RWPE2 (cell line): ENCODE measurements at regions not wholly inside any gene's neighbourhood (a gene's known extent, or its start where the extent isn't known, plus 50 kb on each side); places are given as distances from the start of the nearest gene placed in this dataset.

Experiments used
- ATAC-seq: fragments of 200-7000 bp; cut with Tn5 transposase; 3 replicates; pipeline ENCODE4 v1.9.1; 2021; ENCODE audit warnings: low read depth
- DNase-seq: peaks from one replicate; pipeline ENCODE4 v3.0.0-alpha.2; 2020; ENCODE audit warnings: low spot score
- H3K27ac ChIP-seq: fragments of 450-650 bp; 2 replicates; pipeline ENCODE4 v1.5.1; 2017; ENCODE audit warnings: mild to moderate bottlenecking; ENCODE audit not compliant: poor library complexity, severe bottlenecking
- H3K27me3 ChIP-seq: fragments of 250-450 bp; sonication (Bioruptor Pico); 2 replicates; pipeline ENCODE4 v1.5.1; 2021; ENCODE audit warnings: mild to moderate bottlenecking, moderate library complexity; ENCODE audit not compliant: insufficient read depth, poor library complexity, severe bottlenecking
- H3K36me3 ChIP-seq: fragments of 250-450 bp; sonication (Bioruptor Pico); 2 replicates; pipeline ENCODE4 v1.5.1; 2020; ENCODE audit warnings: low read depth, mild to moderate bottlenecking, moderate library complexity
- H3K4me1 ChIP-seq: fragments of 250-450 bp; sonication (Bioruptor Pico); 2 replicates; pipeline ENCODE4 v1.5.1; 2021; ENCODE audit warnings: mild to moderate bottlenecking, moderate library complexity; ENCODE audit not compliant: insufficient read depth, poor library complexity, severe bottlenecking
- H3K4me3 ChIP-seq: fragments of 250-450 bp; sonication (Bioruptor Pico); 2 replicates; pipeline ENCODE4 v1.5.1; 2021; ENCODE audit warnings: mild to moderate bottlenecking, moderate library complexity; ENCODE audit not compliant: severe bottlenecking
- H3K9me3 ChIP-seq: fragments of 250-450 bp; sonication (Bioruptor Pico); 2 replicates; pipeline ENCODE4 v1.5.1; 2021; ENCODE audit warnings: mild to moderate bottlenecking, moderate library complexity; ENCODE audit not compliant: severe bottlenecking
- CTCF ChIP-seq: fragments of 450-650 bp; IDR thresholded peaks from one replicate; pipeline ENCODE4 v1.5.1; 2017; ENCODE audit warnings: mild to moderate bottlenecking, moderate library complexity; ENCODE audit not compliant: poor library complexity, severe bottlenecking

GRCh38 chr1:238779716-238780115, 606.7 kb upstream of the CHRM3 start:
- ATAC-seq, result no peak
- DNase-seq, result no peak
- TF ChIP-seq CTCF, result no peak

GRCh38 chr1:238778113-238778512, 608.3 kb upstream of the CHRM3 start:
- Histone ChIP-seq H3K4me1 (no peaks in the 10 kb centered on the region), H3K4me3 (no peak overlapping the region), H3K27ac (no peak overlapping the region), H3K36me3 (no peaks in the 10 kb centered on the region), H3K9me3 (no peaks in the 10 kb centered on the region), H3K27me3 (no peaks in the 10 kb centered on the region)
- ATAC-seq (no peak), DNase-seq (no peak)
- no peak for TF ChIP-seq CTCF

More at GRCh38 chr1:238779716-238780115, 606.7 kb upstream of the CHRM3 start:
- Histone ChIP-seq H3K4me3 (no peak overlapping the region), H3K36me3 (no peaks in the 10 kb centered on the region), H3K9me3 (no peaks in the 10 kb centered on the region), H3K27me3 (no peaks in the 10 kb centered on the region), H3K4me1 (no peaks in the 10 kb centered on the region), H3K27ac (no peak overlapping the region)

GRCh38 chr1:238777551-238777950, 608.8 kb upstream of the CHRM3 start:
- no peak overlapping the region for H3K27ac ChIP-seq
- no peaks in the 10 kb centered on the region for H3K27me3 ChIP-seq
- no peaks in the 10 kb centered on the region for H3K9me3 ChIP-seq
- no peak for DNase-seq
- no peak for ATAC-seq
- no peaks in the 10 kb centered on the region for H3K36me3 ChIP-seq
- no peak for TF ChIP-seq CTCF
- no peaks in the 10 kb centered on the region for H3K4me1 ChIP-seq
- H3K4me3 ChIP-seq, result no peak overlapping the region

- DNase-seq (no peak), ATAC-seq (no peak)
- no peaks in the 10 kb centered on the region for H3K9me3 ChIP-seq
- no peaks in the 10 kb centered on the region for H3K36me3 ChIP-seq
- H3K4me3 ChIP-seq, result no peak overlapping the region
- H3K27me3 ChIP-seq, result no peaks in the 10 kb centered on the region
- H3K4me1 ChIP-seq, result no peaks in the 10 kb centered on the region
- no peak overlapping the region for H3K27ac ChIP-seq
- TF ChIP-seq CTCF, result no peak
Measured at GRCh38 chr1:238776126-238776525, 610.2 kb upstream of the CHRM3 start.

GRCh38 chr1:238772322-238772721, 614.0 kb upstream of the CHRM3 start:
- DNase-seq (no peak), ATAC-seq (no peak)
- no peak for TF ChIP-seq CTCF
- Histone ChIP-seq H3K9me3 (no peaks in the 10 kb centered on the region), H3K27ac (no peak overlapping the region), H3K4me3 (no peak overlapping the region), H3K4me1 (no peaks in the 10 kb centered on the region), H3K36me3 (no peaks in the 10 kb centered on the region), H3K27me3 (no peaks in the 10 kb centered on the region)
